OCI-LY7 (cell line): ENCODE measurements at regions not wholly inside any gene's neighbourhood (a gene's known extent, or its start where the extent isn't known, plus 50 kb on each side); places are given as distances from the start of the nearest gene placed in this dataset.

Source experiments
- EZH2phosphoT487 ChIP-seq: fragments of 200-600 bp; sonication (generic); IDR thresholded peaks from 2 replicates; pipeline ENCODE4 v1.6.1; 2018; ENCODE audit warnings: low read depth, borderline replicate concordance, mild to moderate bottlenecking, mixed run types, antibody characterized with exemption, low read length, moderate library complexity, mixed read lengths
- TF ChIP-seq, protein P1 (sequence below): fragments of 200-600 bp; sonication (generic); conservative IDR thresholded peaks from 2 replicates; pipeline ENCODE4 v1.5.1; 2014; ENCODE audit warnings: mild to moderate bottlenecking, antibody characterized with exemption, low read length, moderate library complexity, mixed read lengths

DNA sequence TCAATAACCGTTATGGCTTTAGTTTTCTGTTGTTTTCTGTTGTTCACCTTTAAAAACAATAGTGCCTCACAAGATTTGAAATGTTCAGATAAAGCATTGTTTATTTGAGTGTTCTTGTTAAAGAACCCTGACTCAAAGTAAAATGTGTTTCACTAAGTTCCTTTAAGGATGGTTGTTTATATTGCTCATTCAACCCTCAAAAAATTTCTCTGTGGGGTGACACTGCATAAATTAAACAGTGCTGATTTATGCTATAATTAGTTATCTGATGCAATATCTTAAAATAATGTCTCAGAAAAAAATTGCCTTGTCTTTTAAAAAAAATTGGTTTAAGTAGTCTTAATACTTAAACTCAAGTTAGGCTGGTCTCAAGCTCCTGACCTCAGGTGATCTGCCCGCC, 775.1 kb downstream of the FLRT2 start:
- TF ChIP-seq, protein P1, sequence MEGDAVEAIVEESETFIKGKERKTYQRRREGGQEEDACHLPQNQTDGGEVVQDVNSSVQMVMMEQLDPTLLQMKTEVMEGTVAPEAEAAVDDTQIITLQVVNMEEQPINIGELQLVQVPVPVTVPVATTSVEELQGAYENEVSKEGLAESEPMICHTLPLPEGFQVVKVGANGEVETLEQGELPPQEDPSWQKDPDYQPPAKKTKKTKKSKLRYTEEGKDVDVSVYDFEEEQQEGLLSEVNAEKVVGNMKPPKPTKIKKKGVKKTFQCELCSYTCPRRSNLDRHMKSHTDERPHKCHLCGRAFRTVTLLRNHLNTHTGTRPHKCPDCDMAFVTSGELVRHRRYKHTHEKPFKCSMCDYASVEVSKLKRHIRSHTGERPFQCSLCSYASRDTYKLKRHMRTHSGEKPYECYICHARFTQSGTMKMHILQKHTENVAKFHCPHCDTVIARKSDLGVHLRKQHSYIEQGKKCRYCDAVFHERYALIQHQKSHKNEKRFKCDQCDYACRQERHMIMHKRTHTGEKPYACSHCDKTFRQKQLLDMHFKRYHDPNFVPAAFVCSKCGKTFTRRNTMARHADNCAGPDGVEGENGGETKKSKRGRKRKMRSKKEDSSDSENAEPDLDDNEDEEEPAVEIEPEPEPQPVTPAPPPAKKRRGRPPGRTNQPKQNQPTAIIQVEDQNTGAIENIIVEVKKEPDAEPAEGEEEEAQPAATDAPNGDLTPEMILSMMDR = no peak
- no peak for TF ChIP-seq EZH2phosphoT487
